Activated effector memory CD4-positive, alpha-beta T cell treated with Interleukin-2 at 50 U/mL for 16 hours (primary cell): ENCODE measurements at regions not wholly inside any gene's neighbourhood (a gene's known extent, or its start where the extent isn't known, plus 50 kb on each side); places are given as distances from the start of the nearest gene placed in this dataset.

Source experiments
- DNase-seq: peaks from one replicate; pipeline ENCODE4 v3.0.0-alpha.2; 2020

DNA sequence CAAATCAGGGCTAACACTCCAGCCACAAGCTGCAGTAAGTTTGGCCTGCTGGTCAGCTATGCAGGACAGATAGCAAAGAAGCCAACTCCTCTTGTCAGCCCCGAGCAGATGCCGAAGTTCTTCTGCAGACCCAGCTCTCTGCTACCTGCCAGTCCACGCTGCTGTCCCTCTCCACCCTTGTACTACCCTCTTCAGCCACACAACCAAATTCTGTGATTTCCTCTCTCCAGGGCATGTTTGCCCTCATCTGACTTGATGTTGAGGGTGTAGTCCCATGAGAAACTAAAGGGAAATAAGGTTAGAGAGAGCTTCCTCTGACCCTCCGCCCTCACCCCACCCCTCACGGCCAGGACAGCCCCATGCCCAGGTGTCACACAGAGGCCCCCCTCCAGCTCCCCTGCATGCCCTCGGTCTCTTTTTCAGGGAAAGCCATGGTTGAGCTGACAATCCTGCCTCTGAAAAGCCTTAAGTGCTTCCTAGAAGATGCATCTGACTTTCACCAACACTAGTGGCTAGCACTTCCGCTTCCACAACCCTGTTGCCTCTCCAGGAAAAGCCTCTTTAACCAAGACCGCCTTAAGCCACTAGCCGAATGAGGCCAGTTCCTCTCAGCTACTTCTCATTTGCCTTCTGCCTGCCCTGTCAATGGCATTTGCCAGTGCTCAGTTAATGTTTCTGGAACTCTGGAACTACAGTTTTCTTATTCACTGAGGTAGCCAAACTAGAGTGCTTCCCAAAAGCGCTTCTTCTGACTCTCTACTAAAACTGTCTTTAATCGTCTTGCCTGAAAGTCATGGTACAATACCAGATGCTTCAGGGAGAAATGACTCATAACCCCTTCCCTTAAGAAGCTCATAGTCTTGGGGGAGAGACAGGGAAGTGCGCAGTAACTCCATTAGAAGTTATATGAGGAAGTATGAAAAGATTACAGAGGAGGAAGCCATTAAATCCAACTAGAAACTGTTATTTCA is 300.4 kb upstream of the STT3B start:
- DNase-seq = no peak

DNA sequence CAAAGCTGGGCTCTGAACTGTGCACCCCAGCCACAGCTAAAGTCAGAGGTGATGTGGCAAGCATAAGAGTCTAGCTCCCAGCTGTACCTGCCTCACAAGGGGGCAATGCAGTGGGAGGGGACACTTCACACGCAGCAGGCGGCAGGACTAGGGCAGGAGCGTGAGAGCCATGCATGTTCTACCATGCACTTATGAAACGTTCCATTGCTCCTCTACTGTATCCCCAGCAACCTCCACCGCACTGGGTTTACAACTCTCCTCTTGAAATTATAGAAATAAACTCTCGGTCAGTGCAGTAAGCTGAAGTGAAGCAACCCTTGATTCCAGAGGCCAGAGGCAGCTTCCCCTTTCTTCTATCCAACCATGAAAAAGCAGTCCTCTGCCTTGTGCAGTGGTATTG is 298.6 kb upstream of the STT3B start:
- no peak for DNase-seq

DNA sequence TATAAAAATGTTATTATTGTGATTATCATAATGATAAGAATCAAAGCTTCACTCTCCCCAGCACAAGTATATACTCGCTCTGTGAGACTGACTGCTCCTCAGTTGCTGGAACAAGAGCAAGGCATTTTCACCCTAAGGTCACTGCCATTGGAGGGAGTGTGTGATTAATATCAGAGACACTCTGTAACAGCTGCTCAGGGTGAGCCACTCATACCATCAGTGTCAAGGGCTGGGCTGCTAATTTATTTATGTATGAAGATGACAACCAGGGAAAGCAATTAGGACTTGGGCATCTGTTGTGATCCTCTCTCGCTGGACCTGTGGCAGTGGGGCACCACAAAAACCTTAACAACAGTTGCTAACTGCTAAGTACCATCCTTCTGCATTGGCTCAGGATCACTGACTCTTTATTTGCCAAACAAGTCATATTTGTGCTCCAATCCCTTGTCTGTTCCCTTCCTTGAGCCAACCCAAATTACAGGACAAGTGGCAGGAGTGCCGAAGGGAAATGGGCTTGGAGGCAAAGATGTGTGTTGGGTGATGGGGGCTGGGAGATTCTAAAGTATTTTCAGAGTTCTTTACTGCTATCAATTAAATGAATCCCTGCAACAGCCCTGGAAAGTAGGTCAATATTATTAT is 297.5 kb upstream of the STT3B start:
- no peak for DNase-seq

DNA sequence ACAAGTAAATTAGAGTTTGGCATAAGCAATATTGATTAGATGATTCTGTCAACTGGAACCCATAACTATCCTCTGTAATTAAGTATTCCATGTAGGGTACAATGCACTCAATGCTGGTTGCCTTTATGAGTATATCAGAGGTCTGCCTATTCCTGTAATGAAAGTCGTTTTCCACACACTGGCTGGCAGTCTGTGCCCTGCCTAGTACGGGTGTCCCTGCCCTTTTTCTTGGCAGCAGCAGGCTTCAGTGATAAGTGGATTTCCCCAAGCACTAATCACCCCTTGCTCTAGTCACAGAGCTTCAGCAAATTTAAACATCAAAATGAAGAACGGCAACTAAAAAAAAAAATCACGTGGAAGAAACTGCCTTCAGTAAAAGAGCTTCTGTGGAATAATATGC is 294.8 kb upstream of the STT3B start:
- no peak for DNase-seq

DNA sequence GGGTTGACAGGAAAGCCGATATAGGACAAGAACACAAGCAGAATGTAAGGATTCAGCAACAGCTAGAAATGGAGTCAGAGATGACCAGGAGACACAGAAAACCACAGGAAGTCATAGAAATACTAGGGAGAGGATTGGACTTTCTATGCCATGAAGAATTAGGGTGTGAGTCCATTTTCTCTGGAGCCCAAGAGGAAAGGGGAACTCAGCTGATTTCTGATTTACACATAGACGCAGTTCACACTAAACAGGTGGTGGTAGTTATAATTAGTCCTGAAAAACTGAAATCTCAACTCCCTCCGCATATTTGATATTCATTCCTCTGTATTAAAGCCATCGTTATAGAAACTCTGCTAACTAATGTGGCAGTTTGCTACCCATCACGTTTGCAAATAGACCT is 292.7 kb upstream of the STT3B start:
- no peak for DNase-seq

DNA sequence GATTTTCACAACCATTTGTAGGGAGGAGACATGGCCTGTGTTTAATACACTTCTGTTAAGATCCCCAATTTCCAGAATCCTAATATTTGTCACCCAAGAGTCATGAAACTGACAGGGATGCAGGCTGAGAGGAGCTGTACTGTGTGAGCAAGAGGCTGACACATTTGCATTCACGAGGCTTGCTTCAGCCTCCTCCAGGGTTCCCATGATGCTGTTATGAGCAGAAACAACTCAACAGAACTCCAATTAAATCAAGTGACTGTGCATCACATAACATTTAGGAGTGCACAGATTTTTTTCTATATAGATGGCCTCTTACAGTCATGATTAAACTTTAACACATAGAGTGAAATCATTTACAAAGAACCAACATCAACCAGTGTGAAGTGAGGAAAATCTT is 292.3 kb upstream of the STT3B start:
- DNase-seq = no peak

DNA sequence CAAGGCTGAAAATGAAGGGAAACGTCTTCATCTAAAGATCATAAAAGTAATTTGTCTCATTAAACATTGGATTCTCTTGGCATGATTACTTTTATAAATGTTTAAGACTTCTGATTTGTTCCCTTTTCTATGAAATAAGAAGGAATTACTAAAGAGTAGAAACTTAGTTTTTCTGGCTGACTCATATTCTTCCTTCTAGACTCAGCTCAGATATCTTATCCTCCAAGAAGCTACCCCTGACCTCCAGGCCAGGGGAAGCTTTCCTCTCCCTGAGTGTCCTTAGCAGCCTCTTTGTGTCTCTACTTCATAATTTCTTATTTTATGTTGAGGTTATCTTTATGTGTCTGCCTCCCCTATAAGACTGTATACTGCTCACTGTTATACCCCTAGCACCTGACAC is 291.9 kb upstream of the STT3B start:
- no peak for DNase-seq

DNA sequence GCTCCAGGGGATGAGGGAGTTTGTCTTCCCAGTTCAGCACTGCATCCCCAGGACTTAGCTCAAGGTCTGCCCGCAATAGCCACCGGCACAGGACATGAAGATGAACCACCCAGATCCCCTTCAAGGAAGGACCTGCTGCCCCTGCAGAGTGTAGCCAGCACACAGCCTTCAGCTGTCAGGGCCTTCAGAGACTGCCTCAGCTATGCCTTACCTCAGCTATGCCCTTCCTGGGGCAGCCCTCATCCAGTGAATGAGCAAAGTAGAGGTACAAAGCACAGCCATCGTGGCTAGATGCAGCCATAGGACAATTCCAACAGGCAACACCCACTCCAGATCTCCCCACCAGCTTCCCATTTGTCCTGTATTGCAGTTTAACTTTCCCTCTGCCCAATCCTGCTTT is 291.2 kb upstream of the STT3B start:
- no peak for DNase-seq

DNA sequence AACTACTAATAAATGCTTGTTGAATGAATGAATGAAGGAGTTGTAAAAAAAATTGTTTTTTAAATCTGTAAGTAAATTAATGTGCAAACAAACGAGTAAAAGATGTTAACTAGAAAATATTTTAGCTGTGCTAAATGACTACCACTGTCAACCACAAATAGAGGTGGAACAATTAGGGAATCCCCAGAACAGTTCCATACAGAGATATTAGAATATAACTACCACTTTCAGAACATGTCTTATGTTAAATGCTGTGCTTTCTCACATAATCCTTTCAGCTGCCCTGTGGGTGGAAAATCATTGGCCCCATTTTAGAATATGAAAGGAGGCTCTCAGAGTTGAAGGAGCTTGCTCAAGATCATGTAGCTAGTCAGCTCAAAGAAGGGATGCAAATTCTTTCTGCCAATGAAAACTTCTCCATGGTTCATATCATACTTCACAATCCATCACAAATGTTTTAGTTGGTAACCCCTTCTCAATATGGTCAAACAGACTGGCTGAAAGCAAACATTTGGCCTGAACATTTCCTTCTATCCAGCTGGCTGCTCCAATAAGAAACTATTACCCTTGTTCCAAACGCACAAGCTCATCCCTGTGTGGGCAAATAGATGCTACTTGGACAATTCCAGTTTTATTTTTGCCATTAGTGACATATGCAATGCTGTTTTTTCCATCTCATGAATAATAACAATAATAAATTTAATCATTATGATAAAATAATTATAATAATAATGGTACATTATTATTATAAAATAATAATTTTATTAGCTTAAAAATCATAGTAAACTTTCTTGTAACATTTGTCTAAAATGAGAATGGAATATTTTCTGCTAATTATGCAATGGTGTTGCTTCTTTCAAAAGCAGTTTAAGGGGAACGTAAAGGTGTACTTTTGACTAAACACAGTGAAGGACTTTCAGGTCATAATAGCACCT is 290.4 kb upstream of the STT3B start:
- no peak for DNase-seq

DNA sequence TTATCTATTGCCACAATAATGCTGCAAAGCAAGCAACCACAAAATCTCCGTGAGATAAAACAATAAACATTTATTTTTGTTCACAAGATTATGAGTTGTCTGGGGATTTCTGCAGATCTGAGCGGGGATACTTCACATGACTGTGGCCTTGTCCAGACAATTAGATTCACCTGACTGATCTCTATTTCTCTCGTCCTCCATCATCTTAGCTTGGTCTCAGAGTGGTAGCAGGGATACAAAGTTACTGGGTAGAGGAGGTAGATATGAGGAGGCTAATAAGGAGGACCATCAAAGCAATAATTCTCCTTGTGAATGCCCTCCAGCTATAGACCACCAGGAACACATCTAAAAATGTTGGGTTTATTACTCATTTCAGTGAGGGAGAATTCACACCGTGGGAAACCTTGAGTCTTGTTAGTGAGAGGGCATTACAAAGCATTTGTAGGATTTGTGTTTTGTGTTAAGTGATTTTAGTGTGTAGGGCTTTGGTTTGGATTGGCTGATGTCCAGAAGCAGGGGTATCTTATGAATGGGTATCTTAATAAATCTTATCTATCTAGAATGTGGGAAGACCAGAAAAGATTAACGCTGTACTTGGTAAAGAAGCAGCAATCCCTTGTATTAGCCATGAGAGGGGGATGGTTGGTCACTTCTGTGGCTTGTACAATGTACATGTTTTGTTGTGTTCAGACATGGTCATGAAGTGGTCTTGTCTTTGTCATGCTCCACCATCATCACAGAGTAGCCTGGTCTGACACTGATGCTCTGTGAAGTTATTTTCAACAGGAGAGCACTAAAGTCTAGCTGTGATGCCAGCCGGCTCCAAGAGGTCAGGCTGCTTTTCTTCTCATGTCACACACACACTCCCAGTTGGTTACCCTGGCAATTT is 287.6 kb upstream of the STT3B start:
- DNase-seq = no peak

DNA sequence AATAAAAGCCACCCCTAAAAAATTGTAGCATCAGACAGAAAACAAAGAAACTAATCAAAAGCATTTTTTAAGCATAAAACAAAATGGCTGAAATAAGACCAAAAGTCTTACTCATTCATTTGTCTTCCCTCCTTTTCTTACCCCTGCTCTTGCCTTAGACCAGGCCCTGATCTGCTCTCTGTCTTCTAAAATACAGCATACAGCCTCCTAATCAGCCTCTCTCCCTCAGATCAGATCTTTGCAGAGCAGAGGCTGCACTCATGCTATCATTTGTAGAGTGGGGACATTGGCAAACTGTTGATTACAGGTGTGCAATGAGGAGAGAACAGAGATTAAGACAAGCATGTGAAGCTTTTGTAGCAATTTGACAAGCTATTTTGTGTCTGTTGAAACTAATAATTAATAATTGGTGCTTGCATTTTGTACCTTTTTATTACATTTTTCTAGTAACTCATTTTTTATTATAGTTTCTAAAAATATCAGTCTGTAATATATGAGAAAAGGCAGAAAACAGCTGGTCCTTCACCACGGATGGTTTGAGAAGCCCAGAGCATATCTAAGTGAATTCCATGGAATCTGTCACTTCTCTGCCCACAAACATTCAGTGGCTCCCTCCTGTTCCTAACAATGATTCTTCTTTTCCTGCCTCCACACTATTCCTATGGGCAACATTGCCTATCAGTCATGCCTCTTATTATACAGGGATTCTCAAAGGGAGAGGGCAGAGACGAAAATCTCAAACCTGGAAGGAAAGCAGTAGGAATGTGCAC is 286.2 kb upstream of the STT3B start:
- DNase-seq = no peak

DNA sequence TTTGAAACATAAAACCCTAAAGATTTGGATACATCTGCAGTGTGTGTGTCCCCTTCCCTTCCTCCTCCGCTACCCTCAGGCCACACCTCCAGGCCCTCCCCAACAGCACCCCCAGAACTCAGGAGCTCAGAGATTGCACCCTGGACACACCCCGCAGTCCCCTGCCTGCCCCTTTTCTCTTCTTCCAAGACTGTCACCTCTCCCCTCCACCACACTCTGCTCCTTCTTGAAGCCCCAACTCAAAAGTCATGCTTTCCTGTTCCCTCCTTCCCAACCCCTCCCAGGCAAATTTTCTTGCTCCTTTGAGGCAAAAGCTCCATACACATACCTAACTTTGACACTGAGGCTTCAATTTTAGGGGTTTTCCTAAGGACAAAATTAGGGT is 285.7 kb upstream of the STT3B start:
- no peak for DNase-seq

DNA sequence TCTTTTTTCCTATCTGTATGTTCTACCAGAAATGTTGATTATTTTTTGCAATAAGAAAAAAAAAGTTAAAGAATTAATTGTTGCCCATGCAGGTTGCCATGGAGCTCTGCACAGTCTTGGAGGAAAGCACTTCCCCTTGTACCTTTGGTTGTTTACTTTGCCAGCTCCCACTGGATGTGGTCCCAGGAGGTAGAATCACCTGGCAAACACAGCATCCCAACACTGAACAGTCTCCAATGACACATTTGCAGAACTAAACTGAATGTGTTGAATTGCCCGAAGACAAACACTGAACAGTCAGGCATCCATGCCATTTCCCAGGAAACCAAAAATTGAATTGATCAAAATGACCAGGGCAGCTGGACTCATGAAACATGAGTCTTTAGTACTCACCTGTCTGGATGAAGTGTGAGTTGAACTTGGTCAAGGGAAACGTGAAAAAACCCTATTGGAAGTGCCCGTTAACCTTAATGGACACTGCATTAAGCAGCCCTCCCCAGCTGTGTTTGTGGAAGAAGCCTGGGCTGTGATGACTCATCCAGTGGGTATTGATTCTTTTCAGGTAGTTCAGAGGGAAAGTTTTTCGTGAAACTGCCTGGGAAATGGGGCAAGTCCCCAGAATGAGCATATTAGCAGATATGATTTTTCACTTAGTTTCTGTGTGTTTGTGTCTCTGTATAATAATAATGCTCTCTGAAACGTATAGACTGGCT is 284.7 kb upstream of the STT3B start:
- no peak for DNase-seq

DNA sequence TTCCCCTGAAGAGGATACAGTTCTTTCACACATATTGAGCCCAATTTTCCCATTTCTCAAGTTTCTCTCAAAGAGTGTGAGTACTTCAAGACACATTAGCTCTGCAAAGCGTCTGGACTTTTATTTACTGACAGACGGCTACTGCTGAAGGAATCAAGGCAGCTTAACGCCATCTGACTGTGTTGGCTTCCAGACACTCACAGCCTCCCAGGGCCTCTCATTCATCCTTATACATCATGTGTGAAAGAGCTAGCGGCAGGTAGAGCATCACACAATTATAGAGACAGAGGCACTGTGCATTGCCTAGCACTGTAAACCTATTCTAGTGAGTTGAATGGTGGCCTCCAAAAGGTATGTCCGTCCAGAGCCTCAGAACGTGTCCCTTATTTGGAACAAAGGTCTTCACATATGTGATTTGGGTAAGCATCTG is 284.1 kb upstream of the STT3B start:
- DNase-seq = no peak

DNA sequence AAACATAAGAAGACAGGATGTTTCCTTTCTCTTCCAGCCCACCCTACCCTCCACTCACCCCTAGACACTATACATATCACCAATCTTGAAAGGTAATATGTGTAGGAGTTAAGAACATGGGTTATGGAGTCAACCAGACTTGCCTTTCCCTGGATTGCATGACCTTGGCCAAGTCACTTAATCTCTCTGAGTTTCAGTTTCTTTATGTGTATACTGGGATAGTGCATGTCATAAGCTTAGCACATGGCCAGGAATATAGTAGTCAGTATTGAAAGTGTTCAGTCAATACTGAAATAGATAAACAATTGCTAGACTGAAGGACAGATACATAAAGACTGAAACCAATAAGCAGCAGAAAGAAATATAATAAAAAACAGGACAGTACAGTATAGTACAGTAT is 283.2 kb upstream of the STT3B start:
- no peak for DNase-seq

DNA sequence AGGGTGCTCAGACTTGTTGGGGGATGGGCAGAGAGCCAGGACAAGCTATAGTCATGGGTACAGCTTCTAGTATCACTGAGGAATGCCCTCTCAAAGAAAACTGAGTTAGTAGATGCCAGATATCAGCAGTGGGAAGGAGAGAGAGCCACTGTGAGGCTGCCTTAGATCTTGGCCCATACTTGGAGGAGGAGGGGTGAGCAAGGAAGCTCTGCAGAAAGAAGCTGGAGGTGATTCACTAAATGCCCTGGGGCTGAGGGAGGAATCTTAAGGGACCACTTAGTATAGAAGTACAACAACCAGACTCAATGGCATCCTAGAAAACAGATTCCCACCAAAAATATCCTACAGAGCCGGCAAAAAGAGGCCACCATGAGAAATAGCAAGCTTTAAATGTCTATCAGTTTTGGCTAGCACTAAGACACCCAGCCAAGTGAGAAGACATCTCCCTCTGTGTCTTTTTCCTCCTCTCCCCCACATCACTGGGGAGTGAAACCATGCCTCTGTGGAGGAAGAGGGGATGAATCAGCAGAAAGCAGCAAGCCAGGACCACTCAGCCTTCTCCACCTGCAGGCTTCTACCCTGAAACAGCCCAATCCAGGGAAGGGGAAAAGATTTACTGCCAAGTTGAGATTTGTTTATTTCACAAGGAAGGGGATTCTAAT is 282.5 kb upstream of the STT3B start:
- DNase-seq = no peak

DNA sequence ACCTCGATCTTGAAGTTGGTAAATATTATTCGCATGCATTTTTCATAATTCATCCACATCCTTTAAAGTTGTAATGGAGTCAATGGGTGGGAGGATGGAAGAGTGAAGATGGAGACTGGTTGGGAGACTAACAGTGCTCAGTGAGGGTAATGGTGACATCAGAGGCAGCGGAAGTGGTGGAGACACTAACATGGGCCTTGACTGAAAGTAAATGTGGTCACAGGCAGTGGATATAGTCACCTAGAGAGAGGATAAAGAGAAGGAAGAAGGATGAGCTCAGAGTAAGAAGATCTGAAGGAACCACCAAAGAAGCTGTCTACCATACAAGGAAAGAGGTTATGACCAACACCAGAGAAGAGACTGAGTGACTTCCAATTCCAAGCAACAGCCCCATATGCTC is 281.6 kb upstream of the STT3B start:
- no peak for DNase-seq

DNA sequence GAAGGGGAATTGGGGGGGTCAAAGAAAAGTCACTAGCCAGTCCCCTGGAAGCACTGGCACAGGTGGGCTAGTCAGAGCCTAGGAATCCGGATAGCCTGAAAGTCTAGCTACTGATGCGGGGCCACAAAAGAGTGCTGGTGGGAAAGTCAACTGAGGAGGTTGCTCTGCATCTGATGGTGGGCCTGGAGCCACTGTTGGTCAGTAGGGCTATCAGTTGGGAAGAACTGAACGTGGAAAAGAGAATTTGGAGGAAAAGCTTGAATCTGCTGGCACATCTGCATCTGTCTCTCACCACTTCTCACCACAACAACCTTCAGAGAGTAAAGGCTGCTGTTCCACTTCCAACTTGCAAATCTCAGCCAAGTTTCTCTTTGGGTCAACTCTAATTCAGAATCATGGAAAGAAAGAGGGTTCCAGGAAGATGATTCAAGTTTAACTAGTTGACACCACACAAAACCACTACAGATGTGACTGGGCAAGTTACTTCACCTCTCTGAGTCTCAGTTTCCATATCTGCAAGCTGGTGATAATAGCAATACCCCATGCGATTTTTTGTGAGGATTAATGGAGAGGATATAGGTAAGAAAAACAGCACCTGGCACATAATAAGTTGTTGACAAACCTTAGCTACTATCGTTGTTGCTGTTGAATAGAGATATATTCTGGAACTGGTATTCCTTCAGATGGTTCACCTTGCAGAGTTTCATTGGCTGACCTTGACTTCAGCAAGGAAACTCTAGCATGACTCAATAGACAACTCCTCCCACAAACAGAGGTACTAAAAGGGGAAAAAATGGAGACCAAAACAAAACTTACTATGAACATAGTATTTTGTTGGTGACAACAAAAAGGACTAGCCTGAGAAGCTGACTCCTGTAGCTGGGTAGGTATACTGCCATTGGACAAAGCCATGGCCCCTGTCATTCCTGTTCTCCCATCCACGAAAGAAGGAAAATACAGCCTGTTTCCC is 280.2 kb upstream of the STT3B start:
- no peak for DNase-seq

DNA sequence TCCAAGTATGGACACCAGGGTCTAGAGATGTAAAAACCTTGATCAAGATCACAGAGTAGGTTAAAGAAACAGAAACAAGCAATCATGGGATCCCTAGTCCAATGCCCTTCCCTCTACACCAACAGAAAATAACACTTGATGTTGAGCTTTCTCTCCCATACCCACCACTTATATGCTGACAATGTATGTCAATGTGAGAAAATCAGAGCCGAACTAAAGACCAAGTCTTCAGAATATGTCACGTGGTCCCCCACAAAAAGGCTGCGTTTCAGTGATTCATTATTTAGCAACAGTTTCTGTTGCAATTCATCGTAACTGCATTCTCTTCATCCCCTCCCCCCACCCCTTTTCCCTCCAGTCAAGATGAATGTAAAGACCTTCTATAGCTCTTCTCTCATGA is 278.9 kb upstream of the STT3B start:
- no peak for DNase-seq
